Erythroblast (primary cell): ENCODE measurements at regions not wholly inside any gene's neighbourhood (a gene's known extent, or its start where the extent isn't known, plus 50 kb on each side); places are given as distances from the start of the nearest gene placed in this dataset.

Source experiments
- GATA1 ChIP-seq: IDR thresholded peaks from 2 replicates; pipeline ENCODE4 v1.6.1; 2011; ENCODE audit warnings: low read depth, mild to moderate bottlenecking, control low read depth, low read length, moderate library complexity
- POLR2A ChIP-seq: IDR thresholded peaks from 2 replicates; pipeline ENCODE4 v1.6.1; 2011; ENCODE audit warnings: mild to moderate bottlenecking, low read length

DNA sequence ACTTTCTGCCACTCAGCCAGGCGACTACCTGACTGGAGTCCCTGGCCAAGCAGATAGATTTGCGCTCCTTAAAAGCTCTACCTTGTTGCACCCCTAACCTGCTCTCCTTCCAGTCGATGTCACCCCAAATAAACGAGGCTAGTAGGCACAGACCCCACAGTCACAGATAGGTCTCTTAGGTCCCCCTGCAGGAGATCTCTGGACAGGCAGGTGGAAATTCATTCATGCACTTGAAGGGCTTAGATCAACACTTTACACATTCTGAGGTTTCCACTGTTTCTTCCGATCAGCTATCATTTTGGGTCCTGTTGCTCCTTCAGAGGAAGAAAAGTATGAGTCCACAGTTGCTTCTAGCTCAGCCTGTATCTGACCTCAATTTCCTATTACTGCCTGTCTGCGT lies 272.6 kb upstream of the FMN2 start:
- TF ChIP-seq POLR2A (no peak), GATA1 (no peak)
